ENCODE measurements at regions not wholly inside any gene's neighbourhood (a gene's known extent, or its start where the extent isn't known, plus 50 kb on each side); places are given as distances from the start of the nearest gene placed in this dataset.

- TF ChIP-seq CTCF (IDR thresholded peaks at IDR 0.05; ENCODE audit: insufficient read depth, low read depth, low read length), result no peak
- TF ChIP-seq EZH2 (IDR thresholded peaks at IDR 0.05; ENCODE audit: insufficient read depth, low read length), result no peak
These were observed 97.5 kb downstream of the CETN3 start for GRCh38 chr5:90312027-90312426.
